ENCODE measurements at regions not wholly inside any gene's neighbourhood (a gene's known extent, or its start where the extent isn't known, plus 50 kb on each side); places are given as distances from the start of the nearest gene placed in this dataset.

GRCh38 chr7:125645770-125646169, 716.1 kb upstream of the POT1 start:
- Histone ChIP-seq H4K20me1 (ENCODE audit: low read depth) (no peaks in the 10 kb centered on the region), H3K36me3 (no peaks in the 10 kb centered on the region), H3K27me3 (no peaks in the 10 kb centered on the region), H3K27ac (no peak overlapping the region), H3K4me3 (no peak overlapping the region), H3K4me2 (no peak overlapping the region), H2AFZ (replicated peaks) (no peak overlapping the region), H3K9ac (no peak overlapping the region), H3K9me3 (ENCODE audit: low read depth) (no peaks in the 10 kb centered on the region), H3F3A (ENCODE audit: low read depth) (no peaks in the 10 kb centered on the region), H3K4me1 (no peaks in the 10 kb centered on the region), H3K79me2 (ENCODE audit: low read depth) (no peaks in the 10 kb centered on the region)
- Mint-ChIP-seq H3K27me3 (ENCODE audit: insufficient read depth, low read depth) (no peaks in the 10 kb centered on the region), H3K36me3 (no peaks in the 10 kb centered on the region), H3K9me3 (no peaks in the 10 kb centered on the region), H3K27ac (no peak overlapping the region), H3K4me1 (no peaks in the 10 kb centered on the region), H3K4me3 (no peak overlapping the region)
- DNase-seq (ENCODE audit: low spot score): no peak
- TF ChIP-seq EZH2phosphoT487 (IDR thresholded peaks at IDR 0.05) (no peak), EZH2 (IDR thresholded peaks at IDR 0.05) (no peak)
- TF ChIP-seq, protein P1, sequence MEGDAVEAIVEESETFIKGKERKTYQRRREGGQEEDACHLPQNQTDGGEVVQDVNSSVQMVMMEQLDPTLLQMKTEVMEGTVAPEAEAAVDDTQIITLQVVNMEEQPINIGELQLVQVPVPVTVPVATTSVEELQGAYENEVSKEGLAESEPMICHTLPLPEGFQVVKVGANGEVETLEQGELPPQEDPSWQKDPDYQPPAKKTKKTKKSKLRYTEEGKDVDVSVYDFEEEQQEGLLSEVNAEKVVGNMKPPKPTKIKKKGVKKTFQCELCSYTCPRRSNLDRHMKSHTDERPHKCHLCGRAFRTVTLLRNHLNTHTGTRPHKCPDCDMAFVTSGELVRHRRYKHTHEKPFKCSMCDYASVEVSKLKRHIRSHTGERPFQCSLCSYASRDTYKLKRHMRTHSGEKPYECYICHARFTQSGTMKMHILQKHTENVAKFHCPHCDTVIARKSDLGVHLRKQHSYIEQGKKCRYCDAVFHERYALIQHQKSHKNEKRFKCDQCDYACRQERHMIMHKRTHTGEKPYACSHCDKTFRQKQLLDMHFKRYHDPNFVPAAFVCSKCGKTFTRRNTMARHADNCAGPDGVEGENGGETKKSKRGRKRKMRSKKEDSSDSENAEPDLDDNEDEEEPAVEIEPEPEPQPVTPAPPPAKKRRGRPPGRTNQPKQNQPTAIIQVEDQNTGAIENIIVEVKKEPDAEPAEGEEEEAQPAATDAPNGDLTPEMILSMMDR (IDR thresholded peaks at IDR 0.05): no peak

- no peaks in the 10 kb centered on the region for H3K4me1 Mint-ChIP-seq
These were observed 714.5 kb upstream of the POT1 start for GRCh38 chr7:125644109-125644508.

DNA sequence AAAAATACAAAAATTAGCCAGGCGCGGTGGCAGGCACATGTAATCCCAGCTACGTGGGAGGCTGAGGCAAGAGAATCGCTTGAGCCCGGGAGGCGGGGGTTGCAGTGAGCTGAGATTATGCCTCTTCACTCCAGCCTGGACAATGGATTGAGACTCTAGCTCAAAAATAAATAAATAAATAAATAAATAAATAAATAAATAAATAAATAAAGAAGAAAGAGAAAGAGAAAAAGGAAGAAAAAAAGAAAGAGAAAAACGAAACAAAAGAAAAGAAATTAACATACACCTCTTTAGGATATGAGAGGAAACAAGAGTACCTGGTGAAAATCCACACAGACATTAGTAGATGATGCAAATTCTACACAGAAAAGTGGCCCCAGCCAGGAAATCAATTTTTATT, 713.7 kb upstream of the POT1 start:
- Histone ChIP-seq H3K27ac (no peak overlapping the region), H3F3A (ENCODE audit: low read depth) (no peaks in the 10 kb centered on the region), H3K4me1 (no peaks in the 10 kb centered on the region), H3K79me2 (ENCODE audit: low read depth) (no peaks in the 10 kb centered on the region), H2AFZ (replicated peaks) (no peak overlapping the region), H3K27me3 (no peaks in the 10 kb centered on the region), H3K4me2 (no peak overlapping the region), H3K9ac (no peak overlapping the region), H3K36me3 (no peaks in the 10 kb centered on the region), H3K4me3 (no peak overlapping the region), H3K9me3 (ENCODE audit: low read depth) (no peaks in the 10 kb centered on the region), H4K20me1 (ENCODE audit: low read depth) (no peaks in the 10 kb centered on the region)
- Mint-ChIP-seq H3K27ac (no peak overlapping the region), H3K4me3 (no peak overlapping the region), H3K9me3 (no peaks in the 10 kb centered on the region), H3K27me3 (ENCODE audit: insufficient read depth, low read depth) (no peaks in the 10 kb centered on the region), H3K36me3 (no peaks in the 10 kb centered on the region), H3K4me1 (no peaks in the 10 kb centered on the region)
- TF ChIP-seq, protein P1 (IDR thresholded peaks at IDR 0.05): no peak
- TF ChIP-seq EZH2 (IDR thresholded peaks at IDR 0.05) (no peak), EZH2phosphoT487 (IDR thresholded peaks at IDR 0.05) (no peak)
- DNase-seq (ENCODE audit: low spot score): no peak

More at GRCh38 chr7:125644109-125644508, 714.5 kb upstream of the POT1 start:
- Histone ChIP-seq H4K20me1 (ENCODE audit: low read depth) (no peaks in the 10 kb centered on the region), H3K9ac (no peak overlapping the region), H3K4me2 (no peak overlapping the region), H3K27me3 (no peaks in the 10 kb centered on the region), H3F3A (ENCODE audit: low read depth) (no peaks in the 10 kb centered on the region), H3K4me3 (no peak overlapping the region), H3K79me2 (ENCODE audit: low read depth) (no peaks in the 10 kb centered on the region), H3K27ac (no peak overlapping the region), H3K9me3 (ENCODE audit: low read depth) (no peaks in the 10 kb centered on the region), H3K36me3 (no peaks in the 10 kb centered on the region), H3K4me1 (no peaks in the 10 kb centered on the region), H2AFZ (replicated peaks) (no peak overlapping the region)
- H3K4me3 Mint-ChIP-seq: no peak overlapping the region
- no peaks in the 10 kb centered on the region for H3K27me3 Mint-ChIP-seq (ENCODE audit: insufficient read depth, low read depth)
- no peak overlapping the region for H3K27ac Mint-ChIP-seq
- no peak for TF ChIP-seq EZH2phosphoT487 (IDR thresholded peaks at IDR 0.05)
- TF ChIP-seq, protein P1 (IDR thresholded peaks at IDR 0.05): no peak
- no peak for TF ChIP-seq EZH2 (IDR thresholded peaks at IDR 0.05)
- no peaks in the 10 kb centered on the region for H3K9me3 Mint-ChIP-seq
- DNase-seq (ENCODE audit: low spot score): no peak
- H3K36me3 Mint-ChIP-seq: no peaks in the 10 kb centered on the region
